HCT116 (cell line): ENCODE measurements at regions not wholly inside any gene's neighbourhood (a gene's known extent, or its start where the extent isn't known, plus 50 kb on each side); places are given as distances from the start of the nearest gene placed in this dataset.

ENCODE experiments used
- ATAC-seq: fragments of 200-7000 bp; cut with Tn5 transposase; 2 replicates; pipeline ENCODE4 v1.9.1; 2020; ENCODE audit warnings: mild to moderate bottlenecking, moderate library complexity
- BruUV-seq: library from RNA; stranded (reverse); fragments of 400-500 nt; replicated peaks from 2 replicates; lab custom pipeline; 2021; lab: Mats Ljungman, UMichigan
- CTCF ChIA-PET: fragments of 300-600 bp; sonication (Branson Sonifier 250); formaldehyde crosslinking; loops from one replicate; lab custom pipeline; 2021; ENCODE audit warnings: antibody characterized with exemption; lab: Charles Lee
- POLR2A ChIA-PET: fragments of 300-600, 350-600 bp; sonication (Branson Sonifier 250); formaldehyde crosslinking; loops from one replicate; lab custom pipeline; 2021; ENCODE audit warnings: antibody characterized with exemption; lab: Charles Lee
- RAD21 ChIA-PET, 2 experiments: fragments of 300-600 bp; sonication (Branson Sonifier 250); formaldehyde crosslinking; loops; one replicate each; lab custom pipeline; 2023; ENCODE audit warnings: low total read pairs in 2 of 2; ENCODE audit not compliant: uncharacterized antibody in 2 of 2, unreplicated experiment in 2 of 2, low non-redundant PET in 1 of 2; lab: Charles Lee
- DNase-seq: peaks from one replicate; pipeline ENCODE4 v3.0.0-alpha.2; 2010; ENCODE audit warnings: low read depth, low spot score
- H2AFZ ChIP-seq: fragments of 200-600 bp; shearing (Covaris generic), sonication (generic); 2 replicates; pipeline ENCODE4 v1.6.1; 2017; ENCODE audit warnings: low read depth, mixed run types, mixed read lengths, antibody characterized with exemption, low read length; ENCODE audit not compliant: poor library complexity, severe bottlenecking
- H3K27ac ChIP-seq: 2 replicates; pipeline ENCODE4 v1.5.1; 2012; ENCODE audit warnings: low read depth, low read length
- H3K27me3 ChIP-seq: fragments of 200-600 bp; sonication (generic); 2 replicates; pipeline ENCODE4 v1.6.1; 2016; ENCODE audit warnings: mixed run types, low read length, mixed read lengths; ENCODE audit not compliant: insufficient read depth
- H3K36me3 ChIP-seq, 2 experiments: fragments of 200-500 bp in 1 of 2; fragments of 200-600 bp in 1 of 2; sonication (Bioruptor generic) in 1 of 2; sonication (generic) in 1 of 2; 2 replicates each; pipeline versions ENCODE4 v1.5.1 to v1.6.1; 2014 to 2016; ENCODE audit warnings: low read length in 2 of 2, inconsistent platforms in 1 of 2, mixed read lengths in 1 of 2, mixed run types in 1 of 2; ENCODE audit not compliant: insufficient read depth in 2 of 2, control insufficient read depth in 1 of 2
- H3K4me1 ChIP-seq, 2 experiments: fragments of 200-600 bp in 1 of 2; sonication (generic) in 1 of 2; 2 replicates each; pipeline versions ENCODE4 v1.5.1 to v1.6.1; 2012 to 2017; ENCODE audit warnings: low read length in 2 of 2, inconsistent platforms in 1 of 2, mild to moderate bottlenecking in 1 of 2, mixed read lengths in 1 of 2, mixed run types in 1 of 2, moderate library complexity in 1 of 2; ENCODE audit not compliant: insufficient read depth in 2 of 2, control insufficient read depth in 1 of 2
- H3K4me2 ChIP-seq: fragments of 200-600 bp; sonication (generic); 2 replicates; pipeline ENCODE4 v1.6.1; 2017; ENCODE audit warnings: mixed run types, low read length, mixed read lengths
- H3K4me3 ChIP-seq, 2 experiments: fragments of 200-600 bp in 1 of 2; sonication (generic) in 1 of 2; replicated peaks in 1 of 2; 2 replicates each; pipeline ENCODE4 v1.5.1; 2011 to 2016; ENCODE audit warnings: low read length in 2 of 2, control low read depth in 1 of 2, low read depth in 1 of 2, mild to moderate bottlenecking in 1 of 2, mixed read lengths in 1 of 2, mixed run types in 1 of 2
- H3K79me2 ChIP-seq: fragments of 200-600 bp; sonication (generic); 2 replicates; pipeline ENCODE4 v1.6.1; 2017; ENCODE audit warnings: mild to moderate bottlenecking, mixed run types, low read length, moderate library complexity, mixed read lengths; ENCODE audit not compliant: insufficient read depth
- H3K9ac ChIP-seq: fragments of 200-600 bp; sonication (generic); 2 replicates; pipeline ENCODE4 v1.6.1; 2016; ENCODE audit warnings: low read length, mixed read lengths
- H3K9me2 ChIP-seq: fragments of 200-600 bp; sonication (generic), shearing (Covaris generic); 2 replicates; pipeline ENCODE4 v1.6.1; 2017; ENCODE audit warnings: mixed run types, mild to moderate bottlenecking, moderate library complexity; ENCODE audit not compliant: insufficient read depth
- H3K9me3 ChIP-seq, 2 experiments: fragments of 200-500 bp in 1 of 2; fragments of 200-600 bp in 1 of 2; sonication (Bioruptor generic) in 1 of 2; sonication (generic) in 1 of 2; 2 replicates each; pipeline ENCODE4 v1.6.1; 2014 to 2017; ENCODE audit warnings: low read length in 2 of 2, mixed read lengths in 2 of 2, inconsistent platforms in 1 of 2, low read depth in 1 of 2, mild to moderate bottlenecking in 1 of 2, mixed run types in 1 of 2, moderate library complexity in 1 of 2; ENCODE audit not compliant: control insufficient read depth in 1 of 2, insufficient read depth in 1 of 2
- H4K20me1 ChIP-seq: fragments of 200-600 bp; sonication (generic), shearing (Covaris generic); 2 replicates; pipeline ENCODE4 v1.6.1; 2017; ENCODE audit warnings: mixed run types, mild to moderate bottlenecking, moderate library complexity; ENCODE audit not compliant: insufficient read depth
- ATF3 ChIP-seq: IDR thresholded peaks from 2 replicates; pipeline ENCODE4 v1.6.1; 2012
- CBX3 ChIP-seq: IDR thresholded peaks from 2 replicates; pipeline ENCODE4 v1.6.1; 2012; ENCODE audit warnings: low read depth
- CEBPB ChIP-seq: IDR thresholded peaks from 2 replicates; pipeline ENCODE4 v1.6.1; 2012; ENCODE audit warnings: low read depth
- CTCF ChIP-seq, 3 experiments: fragments of 200-600 bp in 1 of 3; sonication (generic) in 1 of 3; IDR thresholded peaks in 2 of 3; conservative IDR thresholded peaks in 1 of 3; 2 replicates each; pipeline ENCODE4 v1.5.1; 2012 to 2017; ENCODE audit warnings: low read depth in 2 of 3, low read length in 2 of 3, antibody characterized with exemption in 1 of 3, borderline replicate concordance in 1 of 3, control low read depth in 1 of 3, mild to moderate bottlenecking in 1 of 3, mixed read lengths in 1 of 3, mixed run types in 1 of 3, moderate library complexity in 1 of 3; ENCODE audit not compliant: insufficient read depth in 1 of 3
- EGR1 ChIP-seq: IDR thresholded peaks from 2 replicates; pipeline ENCODE4 v1.6.1; 2012; ENCODE audit warnings: low read depth
- ELF1 ChIP-seq: IDR thresholded peaks from 2 replicates; pipeline ENCODE4 v1.6.1; 2012; ENCODE audit warnings: low read depth, borderline replicate concordance
- EZH2 ChIP-seq: fragments of 200-600 bp; sonication (generic); IDR thresholded peaks from 2 replicates; pipeline ENCODE4 v1.6.1; 2017; ENCODE audit warnings: antibody characterized with exemption, mixed run types
- EZH2phosphoT487 ChIP-seq: fragments of 200-600 bp; IDR thresholded peaks from 2 replicates; pipeline ENCODE4 v1.6.1; 2018; ENCODE audit warnings: antibody characterized with exemption, borderline replicate concordance
- FOSL1 ChIP-seq: IDR thresholded peaks from 2 replicates; pipeline ENCODE4 v1.6.1; 2012; ENCODE audit warnings: low read depth
- MAX ChIP-seq: IDR thresholded peaks from 2 replicates; pipeline ENCODE4 v1.6.1; 2012
- POLR2A ChIP-seq: IDR thresholded peaks from 2 replicates; pipeline ENCODE4 v1.7.0; 2011; ENCODE audit warnings: borderline replicate concordance; ENCODE audit not compliant: insufficient read depth, insufficient read length; ENCODE audit errors: extremely low read depth
- POLR2AphosphoS5 ChIP-seq: IDR thresholded peaks from 2 replicates; pipeline ENCODE4 v1.6.1; 2011; ENCODE audit warnings: mild to moderate bottlenecking, low read depth, low read length, moderate library complexity
- REST ChIP-seq: IDR thresholded peaks from 2 replicates; pipeline ENCODE4 v1.6.1; 2012; ENCODE audit warnings: low read depth
- SRF ChIP-seq: IDR thresholded peaks from 2 replicates; pipeline ENCODE4 v1.6.1; 2012; ENCODE audit warnings: low read depth
- YY1 ChIP-seq: IDR thresholded peaks from 2 replicates; pipeline ENCODE4 v1.6.1; 2011; ENCODE audit warnings: low read length, low read depth, moderate library complexity, mild to moderate bottlenecking; ENCODE audit not compliant: insufficient replicate concordance; ENCODE audit errors: extremely low read depth
- ZNF274 ChIP-seq: fragments of 200-500 bp; sonication (Bioruptor generic); IDR thresholded peaks from 2 replicates; pipeline ENCODE4 v1.6.1; 2014; ENCODE audit warnings: mild to moderate bottlenecking, low read depth, low read length, inconsistent platforms
- intact Hi-C: fragments of 100-400 bp; cut with micrococcal nuclease; formaldehyde crosslinking; loops from 2 replicates; pipeline ENCODE4 v1.10.0; 2022

- Histone ChIP-seq H3K36me3 (no peaks in the 10 kb centered on the region), H2AFZ (no peak overlapping the region), H3K9me2 (no peaks in the 10 kb centered on the region), H3K4me2 (no peak overlapping the region), H3K27me3 (peaks cover 5% of the 10 kb centered on the region; the same call in 1 of the 2 replicates), H3K9me3 (no peaks in the 10 kb centered on the region), H3K27ac (no peak overlapping the region), H3K4me3 (no peak overlapping the region), H4K20me1 (no peaks in the 10 kb centered on the region), H3K9ac (no peak overlapping the region), H3K79me2 (no peaks in the 10 kb centered on the region), H3K4me1 (no peaks in the 10 kb centered on the region)
- no TSS peak for BruUV-seq
- ChIA-PET RAD21 (no interaction called here), CTCF (interaction anchor here (0.8 kb wide), 1 partner anchor 8 kb away, joined by 3 read pairs; no protein-coding TSS in a partner anchor), POLR2A (no interaction called here)
- ATAC-seq: no peak
- TF ChIP-seq FOSL1 (no peak), CTCF (IDR thresholded peaks at IDR 0.05 in 2 of 3, conservative IDR thresholded peaks at IDR 0.05 in 1 of 3; ENCODE audit: borderline replicate concordance in 1 of 3, insufficient read depth in 1 of 3, low read depth in 2 of 3, low read length in 2 of 3) (no peak), CBX3 (no peak), POLR2A (no peak), POLR2AphosphoS5 (no peak), MAX (no peak), CEBPB (no peak), ZNF274 (no peak), ATF3 (no peak), REST (no peak), SRF (no peak), EZH2phosphoT487 (no peak), ELF1 (no peak), EZH2 (no peak), EGR1 (no peak), YY1 (no peak)
- DNase-seq: no peak
- intact Hi-C loops: no loop called here
These were observed 94.6 kb downstream of the FOXA2 start for GRCh38 chr20:22489626-22490286.
